ENCODE measurements at regions not wholly inside any gene's neighbourhood (a gene's known extent, or its start where the extent isn't known, plus 50 kb on each side); places are given as distances from the start of the nearest gene placed in this dataset.

DNA sequence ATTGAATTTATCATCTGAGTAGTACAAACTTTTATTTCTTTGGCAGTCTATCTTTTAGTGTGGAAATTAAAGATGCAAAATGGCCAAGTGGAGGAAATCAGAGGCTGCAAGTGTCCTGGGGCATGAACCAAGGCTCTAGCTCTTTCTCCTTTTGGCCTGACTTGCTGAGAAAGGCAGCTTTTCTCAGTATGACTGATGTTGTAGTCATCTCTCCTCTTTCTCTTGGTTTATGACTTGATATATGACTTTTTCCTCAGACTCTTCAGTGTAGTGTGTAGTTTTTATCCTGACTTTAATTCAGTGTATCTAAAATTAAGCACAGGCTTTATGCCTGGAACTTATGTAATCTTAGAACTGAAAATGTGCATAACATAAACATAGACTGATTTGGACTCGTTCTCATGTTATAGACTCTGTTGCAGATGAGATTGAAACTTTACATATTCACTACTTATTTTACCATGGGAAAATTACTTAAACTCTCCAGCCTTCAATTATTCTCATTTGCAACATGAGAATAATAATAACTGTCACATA is 65.7 kb downstream of the SLITRK5 start:
- Histone ChIP-seq H2BK5ac (ENCODE audit: low read depth, low read length, poor library complexity, severe bottlenecking) (no peak overlapping the region), H3K18ac (ENCODE audit: low read depth, low read length) (no peak overlapping the region), H2BK15ac (ENCODE audit: low read depth, low read length) (no peak overlapping the region), H3K23ac (ENCODE audit: low read depth, low read length) (no peak overlapping the region), H3K9me1 (ENCODE audit: insufficient read depth, low read length) (no peaks in the 10 kb centered on the region), H4K20me1 (ENCODE audit: insufficient read depth, low read length) (no peaks in the 10 kb centered on the region), H4K8ac (ENCODE audit: low read depth in 2 of 2, low read length in 2 of 2) (no peak overlapping the region), H3K56ac (ENCODE audit: extremely low read depth, insufficient read depth, low read length) (no peak overlapping the region), H2AFZ (replicated peaks; ENCODE audit: low read length, poor library complexity) (no peak overlapping the region), H3K4me1 (ENCODE audit: control insufficient read depth, insufficient read depth, low read length) (no peaks in the 10 kb centered on the region), H3K14ac (replicated peaks; ENCODE audit: low read depth, low read length) (no peak overlapping the region), H3K9ac (ENCODE audit: low read depth, low read length) (no peak overlapping the region), H2AK5ac (ENCODE audit: low read depth, low read length) (no peak overlapping the region), H2AK9ac (replicated peaks; ENCODE audit: low read depth, low read length, poor library complexity) (no peak overlapping the region), H3K4ac (ENCODE audit: low read depth, low read length) (no peak overlapping the region), H3K27me3 (ENCODE audit: control insufficient read depth, insufficient read depth, low read length) (no peaks in the 10 kb centered on the region), H4K5ac (ENCODE audit: low read depth, low read length) (no peak overlapping the region), H3K79me1 (ENCODE audit: low read depth in 1 of 2, low read length in 2 of 2) (no peaks in the 10 kb centered on the region), H4K91ac (ENCODE audit: insufficient read depth, low read depth, low read length) (no peak overlapping the region), H3K4me3 (ENCODE audit: insufficient read depth, low read depth, low read length) (no peak overlapping the region), H3K36me3 (ENCODE audit: control insufficient read depth, insufficient read depth, low read length) (no peaks in the 10 kb centered on the region), H2BK20ac (ENCODE audit: low read depth, low read length) (no peak overlapping the region), H3K9me3 (ENCODE audit: control insufficient read depth, insufficient read depth, low read length) (no peaks in the 10 kb centered on the region), H3K27ac (ENCODE audit: insufficient read depth, low read length) (no peak overlapping the region), H3K4me2 (ENCODE audit: low read depth, low read length) (no peak overlapping the region), H2BK120ac (ENCODE audit: low read depth, low read length) (no peak overlapping the region)
- dilution Hi-C loops (cut with HindIII; ENCODE audit: low sequenced_read_pairs, unreplicated experiment) (no loop called here), in situ Hi-C loops (cut with MboI; ENCODE audit: low sequenced_read_pairs) (no loop called here), intact Hi-C loops (cut with micrococcal nuclease) (no loop called here)
- BruUV-seq (replicated peaks): no TSS peak
- DNase-seq: no peak
- WGBS, 2 experiments (ENCODE audit: extremely low coverage in 2 of 2, insufficient read length in 1 of 2): no CpG with 5 or more reads among the region's 1 CpG
- POLR2A ChIA-PET (ENCODE audit: unreplicated experiment): no interaction called here
- CTCF ChIA-PET: no interaction called here
- TF ChIP-seq FOS (IDR thresholded peaks at IDR 0.05; ENCODE audit: low read depth, low read length) (no peak), RFX5 (IDR thresholded peaks at IDR 0.05; ENCODE audit: low read depth, low read length) (no peak), CHD1 (IDR thresholded peaks at IDR 0.05; ENCODE audit: low read depth, low read length) (no peak), POLR2A (IDR thresholded peaks at IDR 0.05; ENCODE audit: low read depth, low read length) (no peak), MAFK (IDR thresholded peaks at IDR 0.05; ENCODE audit: low read depth, low read length) (no peak)
- TF ChIP-seq, protein P1, sequence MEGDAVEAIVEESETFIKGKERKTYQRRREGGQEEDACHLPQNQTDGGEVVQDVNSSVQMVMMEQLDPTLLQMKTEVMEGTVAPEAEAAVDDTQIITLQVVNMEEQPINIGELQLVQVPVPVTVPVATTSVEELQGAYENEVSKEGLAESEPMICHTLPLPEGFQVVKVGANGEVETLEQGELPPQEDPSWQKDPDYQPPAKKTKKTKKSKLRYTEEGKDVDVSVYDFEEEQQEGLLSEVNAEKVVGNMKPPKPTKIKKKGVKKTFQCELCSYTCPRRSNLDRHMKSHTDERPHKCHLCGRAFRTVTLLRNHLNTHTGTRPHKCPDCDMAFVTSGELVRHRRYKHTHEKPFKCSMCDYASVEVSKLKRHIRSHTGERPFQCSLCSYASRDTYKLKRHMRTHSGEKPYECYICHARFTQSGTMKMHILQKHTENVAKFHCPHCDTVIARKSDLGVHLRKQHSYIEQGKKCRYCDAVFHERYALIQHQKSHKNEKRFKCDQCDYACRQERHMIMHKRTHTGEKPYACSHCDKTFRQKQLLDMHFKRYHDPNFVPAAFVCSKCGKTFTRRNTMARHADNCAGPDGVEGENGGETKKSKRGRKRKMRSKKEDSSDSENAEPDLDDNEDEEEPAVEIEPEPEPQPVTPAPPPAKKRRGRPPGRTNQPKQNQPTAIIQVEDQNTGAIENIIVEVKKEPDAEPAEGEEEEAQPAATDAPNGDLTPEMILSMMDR (conservative IDR thresholded peaks at IDR 0.05; ENCODE audit: low read depth, low read length): no peak
- TF ChIP-seq, protein P2, sequence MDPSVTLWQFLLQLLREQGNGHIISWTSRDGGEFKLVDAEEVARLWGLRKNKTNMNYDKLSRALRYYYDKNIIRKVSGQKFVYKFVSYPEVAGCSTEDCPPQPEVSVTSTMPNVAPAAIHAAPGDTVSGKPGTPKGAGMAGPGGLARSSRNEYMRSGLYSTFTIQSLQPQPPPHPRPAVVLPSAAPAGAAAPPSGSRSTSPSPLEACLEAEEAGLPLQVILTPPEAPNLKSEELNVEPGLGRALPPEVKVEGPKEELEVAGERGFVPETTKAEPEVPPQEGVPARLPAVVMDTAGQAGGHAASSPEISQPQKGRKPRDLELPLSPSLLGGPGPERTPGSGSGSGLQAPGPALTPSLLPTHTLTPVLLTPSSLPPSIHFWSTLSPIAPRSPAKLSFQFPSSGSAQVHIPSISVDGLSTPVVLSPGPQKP (IDR thresholded peaks at IDR 0.05; ENCODE audit: borderline replicate concordance, low read depth, low read length): no peak
- ATAC-seq (ENCODE audit: low read depth): no peak

Data from IMR-90 (cell line).